GM21576 (cell line): ENCODE measurements at regions not wholly inside any gene's neighbourhood (a gene's known extent, or its start where the extent isn't known, plus 50 kb on each side); places are given as distances from the start of the nearest gene placed in this dataset.
A peak's percentile ranks its signal among the peaks of the same experiment; 100 is the strongest.
"Not testable (repeated sequence)": the region's sequence is repeated elsewhere in the genome, so short reads cannot be mapped to it uniquely, and the experiment has no call there.

Source experiments
- ATAC-seq: cut with Tn5 transposase; IDR thresholded peaks from one replicate; pipeline ENCODE4 v1.9.1; 2021; ENCODE audit warnings: mild to moderate bottlenecking, moderate library complexity; ENCODE audit not compliant: unreplicated experiment

DNA sequence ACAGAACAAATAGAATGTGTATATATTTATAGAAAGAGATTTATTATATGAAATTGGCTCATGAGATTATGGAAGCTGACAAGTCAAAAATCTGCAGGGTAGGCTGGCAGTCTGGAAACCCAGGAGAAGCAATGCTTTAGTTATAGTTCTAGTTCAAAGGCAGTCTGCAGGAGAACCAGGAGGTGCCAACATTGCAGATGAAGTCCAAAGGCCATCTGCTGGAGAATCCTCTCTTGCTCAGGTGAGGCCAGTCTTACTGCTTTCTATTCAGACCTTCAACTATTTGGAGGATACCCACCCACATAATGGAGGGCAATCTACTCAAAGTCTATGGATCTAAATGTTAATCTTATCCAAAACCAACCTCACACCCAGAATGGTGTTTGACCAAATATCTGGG lies 75.9 kb upstream of the MRPS6 start:
- no peak for ATAC-seq

- no peak for ATAC-seq
Measured at GRCh38 chr21:33994373-33994772, 78.8 kb upstream of the ATP5PO start.

GRCh38 chr21:33993286-33994231 lies 78.0 kb upstream of the ATP5PO start:
- no peak for ATAC-seq

GRCh38 chr21:33992412-33992811 lies 76.8 kb upstream of the ATP5PO start:
- ATAC-seq = not testable (repeated sequence)

GRCh38 chr21:33991133-33991532 lies 75.5 kb upstream of the ATP5PO start:
- no peak for ATAC-seq

DNA sequence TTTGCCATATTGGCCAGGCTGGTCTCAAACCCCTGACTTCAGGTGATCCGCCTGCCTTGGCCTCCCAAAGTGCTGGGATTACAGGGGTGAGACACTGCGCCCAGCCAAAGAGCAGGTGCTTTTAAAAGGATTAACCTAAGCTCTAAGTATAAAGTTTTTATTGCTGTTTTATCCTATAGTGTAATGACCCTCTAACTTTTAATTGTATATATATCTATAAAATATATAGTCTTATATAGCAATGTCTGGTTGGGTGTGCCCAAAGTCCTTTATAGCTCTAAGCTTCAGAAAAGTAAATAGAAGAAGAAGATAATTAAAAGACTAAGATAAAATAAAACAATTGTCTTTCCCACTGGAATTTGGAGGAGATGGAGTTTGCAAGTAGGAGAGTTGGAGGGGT lies 73.8 kb upstream of the ATP5PO start:
- ATAC-seq = no peak

DNA sequence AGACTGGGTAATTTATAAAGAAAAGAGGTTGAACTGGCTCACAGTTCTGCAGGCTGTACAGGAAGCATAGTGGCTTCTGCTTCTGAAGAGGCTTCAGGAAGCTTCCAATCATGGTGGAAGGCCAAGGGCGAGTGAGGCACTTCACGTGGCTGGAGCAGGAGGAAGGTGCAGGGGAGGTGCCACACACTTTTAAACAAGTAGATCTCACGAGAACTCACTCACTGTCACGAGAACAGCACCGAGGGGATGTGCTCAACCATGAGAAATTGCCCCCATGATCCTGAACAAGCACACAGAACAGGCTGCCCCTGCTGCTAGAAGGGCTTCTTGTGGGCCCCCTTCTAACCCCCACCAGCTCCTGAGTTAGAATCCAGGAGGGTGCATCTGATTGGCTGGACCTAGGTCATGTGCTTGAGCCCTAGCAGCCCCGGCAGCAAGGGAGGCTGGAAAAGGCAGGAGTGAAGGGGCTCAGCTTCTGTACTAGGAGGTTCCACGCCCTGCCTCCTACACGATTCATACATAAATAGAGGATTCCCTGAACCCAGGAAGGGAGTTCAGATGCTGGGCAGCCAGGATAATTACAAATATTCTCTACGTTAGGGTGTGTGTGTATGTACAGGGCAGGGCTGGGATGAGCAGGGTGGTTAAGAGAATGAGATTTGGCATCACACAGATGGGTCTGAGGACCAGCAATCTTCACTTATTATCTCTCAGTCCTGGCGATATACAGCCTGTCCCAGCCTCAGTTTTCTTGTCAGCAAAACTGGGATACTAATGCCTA lies 72.8 kb upstream of the ATP5PO start:
- no peak for ATAC-seq

GRCh38 chr21:33987461-33987860 lies 71.9 kb upstream of the ATP5PO start:
- ATAC-seq = no peak

DNA sequence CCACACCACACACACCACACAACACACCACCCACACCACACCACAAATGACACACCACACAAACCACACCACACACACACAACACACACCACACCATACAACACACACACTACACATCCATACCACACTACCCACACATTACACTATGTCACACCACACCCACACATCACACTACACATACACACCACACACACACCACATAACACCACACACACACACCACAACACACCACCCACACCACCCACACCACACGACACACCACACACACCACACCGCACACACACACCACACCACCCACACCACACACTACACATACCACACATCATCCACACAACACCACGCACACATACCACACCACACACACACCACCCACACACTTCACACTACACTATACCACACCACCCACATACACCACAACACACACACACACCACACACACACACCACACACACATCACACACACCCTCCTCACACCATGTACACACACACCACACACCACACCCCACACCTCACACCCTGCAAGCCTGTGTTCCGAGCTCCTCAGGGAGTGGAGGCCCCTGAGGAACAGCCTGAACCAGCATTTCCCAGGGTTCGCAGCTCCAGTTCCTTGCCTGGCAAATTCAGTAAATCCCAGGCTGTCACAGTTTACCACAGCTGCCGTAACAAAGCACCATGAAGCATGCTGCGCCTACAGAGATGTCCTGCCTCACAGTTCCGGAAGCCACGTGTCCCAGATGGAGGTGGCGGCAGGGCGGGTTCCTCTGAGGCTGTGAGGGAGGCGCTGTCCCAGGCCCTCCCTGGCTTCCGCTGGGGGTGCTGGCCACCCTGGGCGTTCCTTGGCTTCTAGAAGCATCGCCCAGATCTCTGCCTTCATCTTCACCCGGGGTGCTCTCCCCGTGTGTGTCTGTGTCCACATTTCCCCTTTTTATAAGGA lies 69.8 kb upstream of the ATP5PO start:
- ATAC-seq = no peak

- no peak for ATAC-seq
Measured at GRCh38 chr21:33984021-33984481, 68.4 kb upstream of the ATP5PO start.

- ATAC-seq = no peak
Measured at GRCh38 chr21:33981391-33982101, 65.9 kb upstream of the ATP5PO start.

- no peak for ATAC-seq
Measured at GRCh38 chr21:33980276-33980916, 64.8 kb upstream of the ATP5PO start.

- no peak for ATAC-seq
Measured at GRCh38 chr21:33978585-33978984, 63.0 kb upstream of the ATP5PO start.

DNA sequence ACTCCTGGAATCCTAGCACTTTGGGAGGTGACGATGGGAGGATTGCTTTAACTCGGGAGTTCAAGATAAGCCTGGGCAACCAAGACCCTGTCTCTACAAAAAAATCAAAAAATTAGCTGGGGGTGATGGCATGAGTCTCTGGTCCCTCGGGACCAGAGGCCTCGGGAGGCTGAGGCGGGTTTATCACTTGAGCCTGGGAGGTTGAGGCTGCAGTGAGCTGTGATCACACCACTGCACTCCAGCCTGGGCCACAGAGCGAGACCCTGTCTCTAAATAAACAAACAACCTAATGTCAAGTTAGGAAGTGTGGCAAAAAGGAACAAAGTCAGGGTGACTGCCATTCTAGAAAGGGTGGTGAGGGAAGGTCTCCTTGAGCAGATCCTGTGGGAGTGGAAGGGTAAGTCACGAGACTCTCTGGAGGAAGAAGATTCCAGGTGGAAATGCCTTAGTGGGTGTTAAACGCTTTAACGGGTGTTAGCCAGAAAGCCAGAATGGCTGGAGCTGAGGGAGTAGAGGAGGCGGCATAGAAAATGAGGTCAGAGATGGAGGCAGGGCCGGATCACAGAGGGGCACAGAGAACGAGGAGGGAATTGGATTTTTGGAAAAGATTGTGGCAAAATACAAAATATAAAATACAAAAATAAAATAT lies 62.2 kb upstream of the ATP5PO start:
- no peak for ATAC-seq

GRCh38 chr21:33977017-33977720 lies 61.6 kb upstream of the ATP5PO start:
- ATAC-seq = no peak

GRCh38 chr21:33976082-33977016 lies 60.7 kb upstream of the ATP5PO start:
- peak; percentile 45 for ATAC-seq

- peak; percentile 83 for ATAC-seq
Measured at GRCh38 chr21:33975548-33976081, 60.0 kb upstream of the ATP5PO start.
